ES-I3 (cell line): ENCODE measurements at regions not wholly inside any gene's neighbourhood (a gene's known extent, or its start where the extent isn't known, plus 50 kb on each side); places are given as distances from the start of the nearest gene placed in this dataset.
A peak's percentile ranks its signal among the peaks of the same experiment; 100 is the strongest.

Experiments used
- H3K36me3 ChIP-seq: 2 replicates; pipeline ENCODE4 v1.6.1; 2013; ENCODE audit warnings: mild to moderate bottlenecking, low read length, control low read depth, moderate library complexity; ENCODE audit not compliant: insufficient read depth
- H3K4me1 ChIP-seq: 2 replicates; pipeline ENCODE4 v1.6.1; 2013; ENCODE audit warnings: mild to moderate bottlenecking, control low read depth, low read length; ENCODE audit not compliant: insufficient read depth
- H3K9ac ChIP-seq: 2 replicates; pipeline ENCODE4 v1.6.1; 2013; ENCODE audit warnings: low read depth, mild to moderate bottlenecking, low read length, moderate library complexity
- H3K9me3 ChIP-seq: 2 replicates; pipeline ENCODE4 v1.6.1; 2013; ENCODE audit warnings: mild to moderate bottlenecking, low read length, moderate library complexity; ENCODE audit not compliant: control insufficient read depth, insufficient read depth

- Histone ChIP-seq H3K4me1 (peaks cover 32% of the 10 kb centered on the region), H3K36me3 (0 out of 2 replicates have a peak, but pooled peaks cover 3% of the 10 kb centered on the region), H3K9me3 (no peaks in the 10 kb centered on the region), H3K9ac (no peak overlapping the region)
Observed at GRCh38 chr3:56919137-56919796, 117.5 kb upstream of the ARHGEF3 start.

- H3K36me3 ChIP-seq: 0 out of 2 replicates have a peak, but pooled peaks cover 3% of the 10 kb centered on the region
- no peak overlapping the region for H3K9ac ChIP-seq
- H3K4me1 ChIP-seq: peaks cover 24% of the 10 kb centered on the region
- H3K9me3 ChIP-seq: no peaks in the 10 kb centered on the region
Observed at GRCh38 chr3:56918111-56918568, 116.4 kb upstream of the ARHGEF3 start.

- no peaks in the 10 kb centered on the region for H3K9me3 ChIP-seq
- H3K4me1 ChIP-seq: peaks cover 24% of the 10 kb centered on the region
- H3K36me3 ChIP-seq: 0 out of 2 replicates have a peak, but pooled peaks cover 3% of the 10 kb centered on the region
- no peak overlapping the region for H3K9ac ChIP-seq
Observed at GRCh38 chr3:56917361-56918110, 115.8 kb upstream of the ARHGEF3 start.

- H3K9ac ChIP-seq: no peak overlapping the region
- peaks cover 24% of the 10 kb centered on the region for H3K4me1 ChIP-seq
- no peaks in the 10 kb centered on the region for H3K9me3 ChIP-seq
- H3K36me3 ChIP-seq: 0 out of 2 replicates have a peak, but pooled peaks cover 3% of the 10 kb centered on the region
Observed at GRCh38 chr3:56916716-56917360, 115.1 kb upstream of the ARHGEF3 start.

GRCh38 chr3:56915966-56916586 lies 114.3 kb upstream of the ARHGEF3 start:
- Histone ChIP-seq H3K4me1 (peaks cover 24% of the 10 kb centered on the region), H3K36me3 (no peaks in the 10 kb centered on the region), H3K9ac (peak overlapping the region; percentile 8; the same call in 1 of the 2 replicates), H3K9me3 (no peaks in the 10 kb centered on the region)

GRCh38 chr3:56914646-56915045 lies 112.9 kb upstream of the ARHGEF3 start:
- H3K9ac ChIP-seq: no peak overlapping the region
- no peaks in the 10 kb centered on the region for H3K9me3 ChIP-seq
- H3K4me1 ChIP-seq: peaks cover 24% of the 10 kb centered on the region
- H3K36me3 ChIP-seq: no peaks in the 10 kb centered on the region

- no peaks in the 10 kb centered on the region for H3K9me3 ChIP-seq
- no peaks in the 10 kb centered on the region for H3K36me3 ChIP-seq
- peaks cover 10% of the 10 kb centered on the region for H3K4me1 ChIP-seq
- no peak overlapping the region for H3K9ac ChIP-seq
Observed at GRCh38 chr3:56911363-56911762, 109.6 kb upstream of the ARHGEF3 start.

- no peaks in the 10 kb centered on the region for H3K36me3 ChIP-seq
- no peak overlapping the region for H3K9ac ChIP-seq
- no peaks in the 10 kb centered on the region; the same call in 1 of the 2 replicates for H3K4me1 ChIP-seq
- no peaks in the 10 kb centered on the region for H3K9me3 ChIP-seq
Observed at GRCh38 chr3:56909349-56909748, 107.6 kb upstream of the ARHGEF3 start.

- no peaks in the 10 kb centered on the region for H3K9me3 ChIP-seq
- no peak overlapping the region for H3K9ac ChIP-seq
- H3K4me1 ChIP-seq: no peaks in the 10 kb centered on the region; the same call in 1 of the 2 replicates
- no peaks in the 10 kb centered on the region for H3K36me3 ChIP-seq
Observed at GRCh38 chr3:56908004-56908403, 106.3 kb upstream of the ARHGEF3 start.

- Histone ChIP-seq H3K36me3 (no peaks in the 10 kb centered on the region), H3K4me1 (no peaks in the 10 kb centered on the region; the same call in 1 of the 2 replicates), H3K9ac (no peak overlapping the region), H3K9me3 (no peaks in the 10 kb centered on the region)
Observed at GRCh38 chr3:56904552-56905215, 102.9 kb upstream of the ARHGEF3 start.

- H3K36me3 ChIP-seq: no peaks in the 10 kb centered on the region
- no peak overlapping the region for H3K9ac ChIP-seq
- no peaks in the 10 kb centered on the region for H3K9me3 ChIP-seq
- H3K4me1 ChIP-seq: no peaks in the 10 kb centered on the region; the same call in 1 of the 2 replicates
Observed at GRCh38 chr3:56903231-56903782, 101.6 kb upstream of the ARHGEF3 start.

- no peaks in the 10 kb centered on the region for H3K9me3 ChIP-seq
- no peaks in the 10 kb centered on the region for H3K36me3 ChIP-seq
- H3K4me1 ChIP-seq: no peaks in the 10 kb centered on the region
- no peak overlapping the region for H3K9ac ChIP-seq
Observed at GRCh38 chr3:56902468-56903160, 100.9 kb upstream of the ARHGEF3 start.

GRCh38 chr3:56900801-56901200 lies 99.1 kb upstream of the ARHGEF3 start:
- no peaks in the 10 kb centered on the region for H3K9me3 ChIP-seq
- H3K36me3 ChIP-seq: no peaks in the 10 kb centered on the region
- H3K9ac ChIP-seq: no peak overlapping the region
- no peaks in the 10 kb centered on the region for H3K4me1 ChIP-seq
